Astrocyte (in vitro differentiated cells and primary cell): ENCODE measurements at regions not wholly inside any gene's neighbourhood (a gene's known extent, or its start where the extent isn't known, plus 50 kb on each side); places are given as distances from the start of the nearest gene placed in this dataset.

Experiments
- DNase-seq: peaks from one replicate; pipeline ENCODE4 v3.0.0-alpha.2; 2010; ENCODE audit warnings: low read depth
- FAIRE-seq: peaks from 2 replicates; lab custom pipeline; 2011; peaks lifted over from hg19 to GRCh38; lab: Jason Lieb, UNC
- H2AFZ ChIP-seq: 2 replicates; pipeline ENCODE4 v1.6.0; 2012; ENCODE audit warnings: low read depth, low read length, inconsistent platforms
- H3K27ac ChIP-seq: 2 replicates; pipeline ENCODE4 v1.5.1; 2011; ENCODE audit warnings: low read depth, low read length, inconsistent platforms
- H3K27me3 ChIP-seq: 2 replicates; pipeline ENCODE4 v1.6.0; 2011; ENCODE audit warnings: low read length, inconsistent platforms; ENCODE audit not compliant: insufficient read depth
- H3K36me3 ChIP-seq: 2 replicates; pipeline ENCODE4 v1.5.1; 2011; ENCODE audit warnings: low read length, inconsistent platforms; ENCODE audit not compliant: insufficient read depth
- H3K4me1 ChIP-seq: 2 replicates; pipeline ENCODE4 v1.5.1; 2011; ENCODE audit warnings: low read length, inconsistent platforms; ENCODE audit not compliant: insufficient read depth
- H3K4me2 ChIP-seq: 2 replicates; pipeline ENCODE4 v1.6.0; 2012; ENCODE audit warnings: low read length, inconsistent platforms
- H3K4me3 ChIP-seq: 2 replicates; pipeline ENCODE4 v1.5.1; 2011; ENCODE audit warnings: low read depth, mild to moderate bottlenecking, low read length, inconsistent platforms; ENCODE audit not compliant: insufficient read depth
- H3K79me2 ChIP-seq: 2 replicates; pipeline ENCODE4 v1.6.0; 2012; ENCODE audit warnings: mild to moderate bottlenecking, low read length, inconsistent platforms; ENCODE audit not compliant: insufficient read depth
- H3K9ac ChIP-seq: 2 replicates; pipeline ENCODE4 v1.6.0; 2012; ENCODE audit warnings: mild to moderate bottlenecking, low read length, inconsistent platforms
- H3K9me3 ChIP-seq: 2 replicates; pipeline ENCODE4 v1.5.1; 2012; ENCODE audit warnings: low read depth, mild to moderate bottlenecking, low read length, inconsistent platforms; ENCODE audit not compliant: insufficient read depth
- H4K20me1 ChIP-seq: 2 replicates; pipeline ENCODE4 v1.6.0; 2012; ENCODE audit warnings: low read length, inconsistent platforms; ENCODE audit not compliant: insufficient read depth
- H3K27ac Mint-ChIP-seq: one replicate; pipeline ENCODE4 v1.8.0; 2021; ENCODE audit warnings: mild to moderate bottlenecking, mixed read lengths; ENCODE audit not compliant: unreplicated experiment
- H3K27me3 Mint-ChIP-seq: one replicate; pipeline ENCODE4 v1.8.0; 2021; ENCODE audit warnings: low read depth, mixed read lengths; ENCODE audit not compliant: unreplicated experiment
- H3K36me3 Mint-ChIP-seq: one replicate; pipeline ENCODE4 v1.8.0; 2021; ENCODE audit warnings: low read depth, mixed read lengths; ENCODE audit not compliant: unreplicated experiment
- H3K4me1 Mint-ChIP-seq: one replicate; pipeline ENCODE4 v1.8.0; 2021; ENCODE audit warnings: low read depth, mixed read lengths; ENCODE audit not compliant: unreplicated experiment
- H3K4me3 Mint-ChIP-seq: one replicate; pipeline ENCODE4 v1.8.0; 2021; ENCODE audit warnings: mild to moderate bottlenecking, moderate library complexity, mixed read lengths; ENCODE audit not compliant: unreplicated experiment
- H3K9me3 Mint-ChIP-seq: one replicate; pipeline ENCODE4 v1.8.0; 2021; ENCODE audit warnings: mild to moderate bottlenecking, mixed read lengths; ENCODE audit not compliant: unreplicated experiment
- EZH2 ChIP-seq: IDR thresholded peaks from 2 replicates; pipeline ENCODE4 v1.6.1; 2012; ENCODE audit warnings: mild to moderate bottlenecking, low read length, inconsistent platforms; ENCODE audit not compliant: insufficient read depth
- TF ChIP-seq, protein P1 (sequence below): IDR thresholded peaks from 2 replicates; pipeline ENCODE4 v1.5.1; 2011; ENCODE audit warnings: low read depth, mild to moderate bottlenecking, inconsistent platforms, low read length, moderate library complexity; ENCODE audit not compliant: insufficient read depth

DNA sequence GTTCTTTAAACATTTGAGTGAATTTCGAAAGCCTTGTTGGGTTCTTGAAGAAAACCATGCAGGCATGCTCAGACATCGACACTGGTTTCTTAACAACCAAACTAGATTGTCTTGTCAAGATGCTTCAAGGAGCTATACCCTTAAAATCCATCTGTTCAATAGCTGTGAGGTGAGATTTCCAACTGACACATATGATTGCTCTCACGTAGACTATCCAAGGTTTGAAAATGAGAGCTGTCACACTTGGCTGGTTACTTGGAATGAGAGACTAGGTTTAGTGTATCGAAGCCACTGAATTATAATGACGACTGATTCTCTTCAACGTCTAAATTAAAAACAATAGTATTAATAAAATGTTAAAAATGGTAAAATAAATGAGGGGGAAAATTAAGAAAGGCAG, 2725.5 kb downstream of the ARAP2 start:
- FAIRE-seq, result no peak
- H3K36me3 Mint-ChIP-seq, result no peaks in the 10 kb centered on the region
- no peak for TF ChIP-seq EZH2
- TF ChIP-seq, protein P1, sequence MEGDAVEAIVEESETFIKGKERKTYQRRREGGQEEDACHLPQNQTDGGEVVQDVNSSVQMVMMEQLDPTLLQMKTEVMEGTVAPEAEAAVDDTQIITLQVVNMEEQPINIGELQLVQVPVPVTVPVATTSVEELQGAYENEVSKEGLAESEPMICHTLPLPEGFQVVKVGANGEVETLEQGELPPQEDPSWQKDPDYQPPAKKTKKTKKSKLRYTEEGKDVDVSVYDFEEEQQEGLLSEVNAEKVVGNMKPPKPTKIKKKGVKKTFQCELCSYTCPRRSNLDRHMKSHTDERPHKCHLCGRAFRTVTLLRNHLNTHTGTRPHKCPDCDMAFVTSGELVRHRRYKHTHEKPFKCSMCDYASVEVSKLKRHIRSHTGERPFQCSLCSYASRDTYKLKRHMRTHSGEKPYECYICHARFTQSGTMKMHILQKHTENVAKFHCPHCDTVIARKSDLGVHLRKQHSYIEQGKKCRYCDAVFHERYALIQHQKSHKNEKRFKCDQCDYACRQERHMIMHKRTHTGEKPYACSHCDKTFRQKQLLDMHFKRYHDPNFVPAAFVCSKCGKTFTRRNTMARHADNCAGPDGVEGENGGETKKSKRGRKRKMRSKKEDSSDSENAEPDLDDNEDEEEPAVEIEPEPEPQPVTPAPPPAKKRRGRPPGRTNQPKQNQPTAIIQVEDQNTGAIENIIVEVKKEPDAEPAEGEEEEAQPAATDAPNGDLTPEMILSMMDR, result no peak
- Histone ChIP-seq H3K27ac (no peak overlapping the region), H3K4me1 (no peaks in the 10 kb centered on the region), H3K9ac (no peak overlapping the region), H4K20me1 (no peaks in the 10 kb centered on the region), H3K9me3 (no peaks in the 10 kb centered on the region), H2AFZ (no peak overlapping the region), H3K79me2 (no peaks in the 10 kb centered on the region), H3K36me3 (no peaks in the 10 kb centered on the region), H3K4me2 (no peak overlapping the region), H3K4me3 (no peak overlapping the region), H3K27me3 (no peaks in the 10 kb centered on the region)
- DNase-seq, result no peak
- H3K27me3 Mint-ChIP-seq, result no peaks in the 10 kb centered on the region
- peaks cover 6% of the 10 kb centered on the region for H3K9me3 Mint-ChIP-seq
- H3K4me3 Mint-ChIP-seq, result no peak overlapping the region
- H3K27ac Mint-ChIP-seq, result no peak overlapping the region
- H3K4me1 Mint-ChIP-seq, result no peaks in the 10 kb centered on the region

DNA sequence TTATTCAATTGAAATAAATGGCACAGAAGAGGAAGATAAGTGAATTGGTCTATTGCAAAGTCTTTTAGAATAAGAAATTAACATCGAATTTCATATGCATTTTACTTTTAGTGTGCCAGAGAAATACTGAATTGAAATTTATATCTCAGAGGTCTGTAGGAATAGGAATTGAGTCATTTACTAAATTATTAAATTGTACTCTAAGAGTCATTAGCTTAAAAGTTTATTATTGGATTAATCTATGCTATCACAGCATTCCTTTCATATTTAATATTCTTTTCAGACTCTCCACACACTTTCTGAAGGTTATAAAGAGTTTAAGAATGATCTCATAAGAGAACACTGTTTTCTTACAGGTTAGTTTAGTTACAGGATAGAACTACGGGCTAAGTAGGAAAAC, 2711.5 kb downstream of the ARAP2 start:
- H3K79me2 ChIP-seq, result no peaks in the 10 kb centered on the region
- no peaks in the 10 kb centered on the region for H3K36me3 ChIP-seq
- Mint-ChIP-seq H3K36me3 (no peaks in the 10 kb centered on the region), H3K27me3 (no peaks in the 10 kb centered on the region), H3K4me3 (no peak overlapping the region), H3K9me3 (no peaks in the 10 kb centered on the region), H3K4me1 (peaks cover 7% of the 10 kb centered on the region), H3K27ac (no peak overlapping the region)
- H3K4me2 ChIP-seq, result no peak overlapping the region
- H3K4me1 ChIP-seq, result no peaks in the 10 kb centered on the region
- TF ChIP-seq EZH2, result no peak
- TF ChIP-seq, protein P1, result no peak
- H2AFZ ChIP-seq, result no peak overlapping the region
- H3K9me3 ChIP-seq, result no peaks in the 10 kb centered on the region
- no peak for FAIRE-seq
- H3K27ac ChIP-seq, result no peak overlapping the region
- no peak overlapping the region for H3K4me3 ChIP-seq
- no peaks in the 10 kb centered on the region for H3K27me3 ChIP-seq
- no peaks in the 10 kb centered on the region for H4K20me1 ChIP-seq
- no peak for DNase-seq
- H3K9ac ChIP-seq, result no peak overlapping the region

DNA sequence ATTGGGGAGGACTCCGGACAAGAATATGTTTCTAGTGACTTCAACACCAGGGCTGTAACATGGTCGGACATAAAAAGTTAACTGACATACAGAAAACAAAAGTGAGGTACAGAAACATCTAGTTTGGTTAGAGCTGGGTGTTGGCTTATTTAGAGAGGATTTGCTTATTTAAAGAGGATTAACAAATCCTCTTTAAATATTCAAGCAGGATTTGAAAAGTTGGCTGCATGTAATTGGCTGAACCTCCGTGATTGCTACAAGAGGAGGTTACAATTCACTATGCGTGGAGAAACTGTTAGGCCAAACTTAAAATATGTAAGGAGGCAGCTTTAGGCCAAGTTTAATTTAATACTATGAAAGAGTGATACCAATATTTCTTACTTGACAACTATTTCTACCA, 2707.4 kb downstream of the ARAP2 start:
- Histone ChIP-seq H2AFZ (no peak overlapping the region), H3K27ac (no peak overlapping the region), H3K4me2 (no peak overlapping the region), H3K4me3 (no peak overlapping the region), H3K36me3 (no peaks in the 10 kb centered on the region), H3K79me2 (no peaks in the 10 kb centered on the region), H4K20me1 (no peaks in the 10 kb centered on the region), H3K27me3 (no peaks in the 10 kb centered on the region), H3K9me3 (no peaks in the 10 kb centered on the region), H3K4me1 (no peaks in the 10 kb centered on the region), H3K9ac (no peak overlapping the region)
- FAIRE-seq (no peak), DNase-seq (no peak)
- no peaks in the 10 kb centered on the region for H3K4me1 Mint-ChIP-seq
- H3K9me3 Mint-ChIP-seq, result no peaks in the 10 kb centered on the region
- no peak overlapping the region for H3K4me3 Mint-ChIP-seq
- no peak for TF ChIP-seq EZH2
- no peak overlapping the region for H3K27ac Mint-ChIP-seq
- H3K36me3 Mint-ChIP-seq, result no peaks in the 10 kb centered on the region
- H3K27me3 Mint-ChIP-seq, result no peaks in the 10 kb centered on the region
